GM12874 (cell line): ENCODE measurements at regions not wholly inside any gene's neighbourhood (a gene's known extent, or its start where the extent isn't known, plus 50 kb on each side); places are given as distances from the start of the nearest gene placed in this dataset.

ENCODE experiments used
- TF ChIP-seq, protein P1 (sequence below): IDR thresholded peaks from 2 replicates; pipeline ENCODE4 v1.5.1; 2011; ENCODE audit warnings: low read depth, mild to moderate bottlenecking, control low read depth, low read length, moderate library complexity; ENCODE audit not compliant: insufficient read depth

DNA sequence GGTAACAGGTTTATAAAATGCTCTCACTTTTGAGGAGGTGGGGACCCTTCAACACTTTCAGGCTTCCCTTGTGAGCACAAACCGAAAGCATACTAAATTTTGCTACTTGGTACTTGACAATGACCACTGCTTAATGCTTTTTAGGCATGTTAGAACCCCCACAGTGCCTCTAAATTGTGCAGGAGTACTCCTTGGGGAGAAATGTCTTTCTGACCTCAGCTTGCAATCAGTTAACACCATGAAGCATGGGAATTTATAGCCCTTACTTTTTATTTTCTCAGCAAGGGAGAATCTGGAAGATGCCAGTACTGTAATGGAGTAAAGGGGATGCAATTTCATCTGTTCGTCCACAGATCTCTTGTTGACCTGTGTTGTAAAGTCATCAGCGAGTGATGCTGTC, 308.9 kb upstream of the TBC1D5 start:
- TF ChIP-seq, protein P1, sequence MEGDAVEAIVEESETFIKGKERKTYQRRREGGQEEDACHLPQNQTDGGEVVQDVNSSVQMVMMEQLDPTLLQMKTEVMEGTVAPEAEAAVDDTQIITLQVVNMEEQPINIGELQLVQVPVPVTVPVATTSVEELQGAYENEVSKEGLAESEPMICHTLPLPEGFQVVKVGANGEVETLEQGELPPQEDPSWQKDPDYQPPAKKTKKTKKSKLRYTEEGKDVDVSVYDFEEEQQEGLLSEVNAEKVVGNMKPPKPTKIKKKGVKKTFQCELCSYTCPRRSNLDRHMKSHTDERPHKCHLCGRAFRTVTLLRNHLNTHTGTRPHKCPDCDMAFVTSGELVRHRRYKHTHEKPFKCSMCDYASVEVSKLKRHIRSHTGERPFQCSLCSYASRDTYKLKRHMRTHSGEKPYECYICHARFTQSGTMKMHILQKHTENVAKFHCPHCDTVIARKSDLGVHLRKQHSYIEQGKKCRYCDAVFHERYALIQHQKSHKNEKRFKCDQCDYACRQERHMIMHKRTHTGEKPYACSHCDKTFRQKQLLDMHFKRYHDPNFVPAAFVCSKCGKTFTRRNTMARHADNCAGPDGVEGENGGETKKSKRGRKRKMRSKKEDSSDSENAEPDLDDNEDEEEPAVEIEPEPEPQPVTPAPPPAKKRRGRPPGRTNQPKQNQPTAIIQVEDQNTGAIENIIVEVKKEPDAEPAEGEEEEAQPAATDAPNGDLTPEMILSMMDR = no peak

DNA sequence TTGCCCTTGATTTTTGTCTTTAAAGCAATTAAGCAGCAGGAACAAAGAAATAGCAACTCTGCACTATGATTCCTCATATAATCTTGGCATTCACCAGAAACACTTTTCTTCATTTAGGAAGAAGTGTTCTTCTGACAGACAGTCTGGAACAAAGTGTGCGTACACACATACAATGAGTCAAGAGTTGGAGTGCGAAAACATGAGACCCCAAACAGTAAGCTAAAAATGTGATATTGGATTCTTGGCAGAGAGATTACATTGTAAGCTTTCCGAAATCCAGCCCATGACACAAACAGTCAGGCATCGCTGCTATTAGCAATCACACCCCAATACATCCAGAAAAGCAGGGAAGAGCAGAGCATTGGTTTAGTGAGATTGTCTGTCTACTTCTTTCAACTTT, 306.7 kb upstream of the TBC1D5 start:
- TF ChIP-seq, protein P1 = no peak

DNA sequence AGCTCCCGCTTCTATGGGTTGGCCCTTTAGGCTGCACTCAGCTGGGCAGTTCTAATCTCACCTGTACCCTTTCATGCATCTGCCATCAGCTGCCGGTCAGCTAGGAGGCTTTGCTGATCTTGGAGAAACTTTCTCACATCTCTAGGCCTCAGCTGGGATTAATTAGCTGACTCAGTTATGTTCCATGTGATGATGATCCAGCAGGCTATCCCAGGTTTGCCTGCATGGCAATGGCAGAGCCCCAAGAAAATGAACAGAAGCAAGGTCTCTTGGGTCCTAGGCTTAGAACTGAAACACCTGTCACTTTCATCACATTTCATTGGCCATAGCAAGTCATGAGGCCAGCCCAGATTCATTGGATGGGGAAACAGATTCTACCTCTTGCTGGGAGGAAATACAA, 304.6 kb upstream of the TBC1D5 start:
- TF ChIP-seq, protein P1 = no peak

DNA sequence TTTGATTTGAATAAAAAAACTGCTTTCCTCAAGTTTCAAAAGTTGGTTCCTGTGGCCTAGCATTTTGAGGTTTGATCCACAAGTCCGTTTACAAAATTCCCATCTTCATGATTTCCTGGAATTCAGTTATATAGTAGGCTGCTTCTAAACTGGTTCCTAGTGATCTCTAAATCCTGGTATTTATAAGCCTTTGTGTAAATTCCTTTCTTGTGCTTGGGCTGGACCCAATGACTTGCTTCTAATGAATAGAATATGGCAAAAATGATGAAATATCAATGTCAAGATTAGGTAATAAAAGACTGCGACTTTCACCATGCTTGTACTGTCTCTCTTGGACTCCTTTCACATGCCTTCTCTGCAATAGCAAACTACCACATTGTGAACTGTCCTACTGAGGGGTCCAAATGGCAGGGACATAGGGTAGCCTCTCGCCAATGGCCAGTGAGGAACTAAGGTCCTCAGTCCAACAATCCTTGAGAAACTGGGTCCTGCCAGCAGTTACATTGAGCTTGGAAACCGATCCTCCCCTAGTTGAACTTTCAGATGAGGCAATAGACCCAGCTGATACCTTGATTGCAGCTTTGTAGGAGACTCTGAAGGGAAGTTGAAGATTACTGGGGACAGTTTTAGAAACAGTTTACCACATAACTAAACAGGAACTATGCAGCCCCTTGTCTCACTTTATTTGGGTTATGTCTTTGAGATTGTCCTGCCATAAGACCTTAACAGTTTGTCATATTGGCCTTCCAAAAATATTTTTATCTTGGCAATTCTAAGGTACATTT, 303.9 kb upstream of the TBC1D5 start:
- TF ChIP-seq, protein P1 = no peak

DNA sequence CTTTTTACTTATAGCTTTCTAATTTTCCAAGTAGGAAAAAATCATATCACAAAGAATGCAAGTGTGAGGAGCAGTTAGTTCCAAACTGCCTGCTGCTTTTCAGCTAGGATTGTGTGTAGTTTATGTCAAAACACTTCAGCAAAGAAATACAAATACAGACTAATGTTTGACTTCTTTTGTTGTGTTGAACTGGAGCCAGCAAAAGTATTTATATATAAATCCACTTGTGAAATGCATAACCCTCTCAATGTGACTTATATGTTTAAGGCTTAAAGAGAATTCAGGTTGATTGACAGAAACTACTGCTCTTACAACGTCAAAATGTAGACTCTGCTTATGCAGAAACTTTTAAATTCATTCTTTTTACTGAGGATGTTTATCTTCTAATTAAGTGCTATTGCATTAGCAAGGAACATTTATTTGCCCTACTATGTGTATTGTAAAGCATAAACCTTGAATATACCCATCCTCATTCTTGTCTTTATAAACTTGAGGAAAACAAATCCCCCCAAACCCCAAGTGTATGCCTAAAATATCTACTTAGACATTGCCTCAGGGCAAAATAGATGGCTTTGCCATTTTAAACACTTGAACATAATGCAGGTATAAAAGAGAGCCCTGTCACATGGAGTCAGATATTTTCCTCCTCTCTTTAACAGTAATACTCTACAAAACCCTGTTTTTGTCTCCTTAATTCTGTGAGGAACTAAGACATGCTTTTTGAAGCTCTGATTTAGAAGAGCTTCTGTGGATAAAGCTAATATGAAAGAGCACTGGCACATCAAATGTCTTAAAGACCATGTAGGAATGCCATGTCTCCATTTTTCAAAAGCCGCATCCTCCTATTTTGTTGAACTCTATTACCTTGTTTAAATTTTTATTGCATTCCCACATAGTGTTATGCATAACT, 302.8 kb upstream of the TBC1D5 start:
- TF ChIP-seq, protein P1 = no peak

DNA sequence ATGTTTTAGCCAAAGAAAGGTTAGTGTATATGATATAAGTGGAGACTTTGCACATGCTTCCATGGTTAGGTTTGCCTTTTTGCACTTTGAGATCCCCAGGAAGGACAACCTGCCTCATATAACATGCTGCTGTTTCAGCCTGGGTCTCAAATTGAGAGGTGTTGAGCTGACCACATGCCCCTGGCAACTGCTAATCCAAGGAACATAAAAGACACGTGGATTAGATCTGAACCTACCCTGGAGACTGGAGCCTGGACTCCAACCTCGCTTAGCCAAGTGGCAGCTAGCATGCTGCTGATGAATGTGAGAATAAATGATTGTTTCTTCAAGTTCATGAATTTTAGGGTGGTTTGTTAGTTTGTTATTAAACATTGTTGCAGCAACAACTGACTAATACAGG, 301.8 kb upstream of the TBC1D5 start:
- TF ChIP-seq, protein P1 = no peak

DNA sequence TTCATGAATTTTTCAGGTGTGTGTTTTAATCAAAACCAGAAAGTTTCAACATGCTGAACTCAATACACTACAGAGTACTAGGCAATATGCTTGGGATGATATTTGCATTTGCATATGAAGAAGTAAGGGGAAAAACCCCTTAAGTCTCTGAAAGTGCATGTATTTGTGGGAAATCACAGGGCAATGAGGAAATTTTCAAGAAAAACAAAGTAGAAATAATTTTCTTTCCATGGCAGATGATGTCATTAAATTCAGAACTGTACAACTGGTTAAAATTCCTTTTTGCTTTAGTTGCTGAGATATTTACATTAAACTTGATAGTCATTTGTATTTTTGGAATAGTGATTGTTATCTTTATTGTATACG, 294.0 kb upstream of the TBC1D5 start:
- TF ChIP-seq, protein P1 = no peak
